H1 (cell line): ENCODE measurements at regions not wholly inside any gene's neighbourhood (a gene's known extent, or its start where the extent isn't known, plus 50 kb on each side); places are given as distances from the start of the nearest gene placed in this dataset.

ENCODE experiments used
- CTCF ChIA-PET: fragments of 300-600 bp; sonication (Branson Sonifier 250); formaldehyde crosslinking; loops from one replicate; lab custom pipeline; 2021; ENCODE audit not compliant: partially characterized antibody; lab: Charles Lee
- POLR2A ChIA-PET: fragments of 300-600 bp; sonication (Branson Sonifier 250); formaldehyde crosslinking; loops from one replicate; lab custom pipeline; 2021; ENCODE audit warnings: inconsistent platforms; ENCODE audit not compliant: partially characterized antibody; lab: Charles Lee
- DNase-seq, 2 experiments: peaks; one replicate each; pipeline versions ENCODE4 v3.0.0 to v3.0.0-alpha.2; 2010 to 2022; ENCODE audit warnings: low spot score in 2 of 2, low read depth in 1 of 2, mixed read lengths in 1 of 2
- FAIRE-seq: peaks from 2 replicates; lab custom pipeline; 2011; peaks lifted over from hg19 to GRCh38; lab: Jason Lieb, UNC
- H2AFZ ChIP-seq: 2 replicates; pipeline ENCODE4 v1.8.1; 2012; ENCODE audit warnings: low read length, inconsistent platforms
- H2AK5ac ChIP-seq: 2 replicates; pipeline ENCODE4 v1.6.1; 2013; ENCODE audit warnings: low read depth, low read length
- H2BK120ac ChIP-seq: replicated peaks from 2 replicates; pipeline ENCODE3; 2013; ENCODE audit warnings: low read depth, low read length, inconsistent platforms
- H2BK12ac ChIP-seq: 2 replicates; pipeline ENCODE4 v1.6.1; 2013; ENCODE audit warnings: low read depth, low read length
- H2BK15ac ChIP-seq: 2 replicates; pipeline ENCODE4 v1.6.1; 2013; ENCODE audit warnings: low read length
- H2BK20ac ChIP-seq: 2 replicates; pipeline ENCODE4 v1.6.1; 2013; ENCODE audit warnings: low read length
- H2BK5ac ChIP-seq: 2 replicates; pipeline ENCODE4 v1.6.1; 2013; ENCODE audit warnings: low read depth, low read length
- H3K14ac ChIP-seq: 2 replicates; pipeline ENCODE4 v1.6.1; 2013; ENCODE audit warnings: inconsistent platforms; ENCODE audit not compliant: insufficient read length
- H3K18ac ChIP-seq: 2 replicates; pipeline ENCODE4 v1.6.1; 2013; ENCODE audit warnings: low read length; ENCODE audit errors: extremely low read depth
- H3K23ac ChIP-seq: 2 replicates; pipeline ENCODE4 v1.6.1; 2013; ENCODE audit warnings: inconsistent platforms; ENCODE audit not compliant: insufficient read length
- H3K23me2 ChIP-seq: 2 replicates; pipeline ENCODE4 v1.6.1; 2013; ENCODE audit warnings: low read depth, low read length
- H3K27ac ChIP-seq: 2 replicates; pipeline ENCODE4 v1.6.1; 2011; ENCODE audit warnings: low read depth, low read length, inconsistent platforms
- H3K27me3 ChIP-seq, 4 experiments: replicated peaks in 1 of 4; 1 replicate in 1 of 4; 2 replicates in 3 of 4; pipeline versions ENCODE4 v1.6.1 to v1.8.1; 2011 to 2013; ENCODE audit warnings: low read length in 3 of 4, mild to moderate bottlenecking in 3 of 4, inconsistent platforms in 2 of 4, mixed read lengths in 2 of 4, moderate library complexity in 1 of 4; ENCODE audit not compliant: control insufficient read depth in 3 of 4, insufficient read depth in 3 of 4; ENCODE audit errors: extremely low read depth in 1 of 4
- H3K36me3 ChIP-seq, 4 experiments: 2 replicates each; pipeline versions ENCODE4 v1.6.1 to v1.8.1; 2011 to 2013; ENCODE audit warnings: mild to moderate bottlenecking in 4 of 4, low read length in 3 of 4, moderate library complexity in 2 of 4, control low read depth in 1 of 4, inconsistent platforms in 1 of 4; ENCODE audit not compliant: insufficient read depth in 4 of 4, control insufficient read depth in 2 of 4
- H3K4ac ChIP-seq: replicated peaks from 2 replicates; pipeline ENCODE3; 2013; ENCODE audit warnings: low read length, low read depth, mixed read lengths, inconsistent platforms; ENCODE audit not compliant: insufficient read length
- H3K4me1 ChIP-seq, 4 experiments: replicated peaks in 1 of 4; 1 replicate in 1 of 4; 2 replicates in 3 of 4; pipeline versions ENCODE4 v1.6.1 to v1.8.1; 2011 to 2013; ENCODE audit warnings: low read length in 3 of 4, inconsistent platforms in 2 of 4, mixed read lengths in 1 of 4; ENCODE audit not compliant: insufficient read depth in 4 of 4, control insufficient read depth in 3 of 4
- H3K4me2 ChIP-seq, 2 experiments: 2 replicates each; pipeline versions ENCODE4 v1.6.1 to v1.8.1; 2011 to 2013; ENCODE audit warnings: low read depth in 2 of 2, low read length in 2 of 2, control low read depth in 1 of 2, inconsistent platforms in 1 of 2, mild to moderate bottlenecking in 1 of 2; ENCODE audit not compliant: insufficient read depth in 1 of 2
- H3K4me3 ChIP-seq, 4 experiments: fragments of 200-600, 300-600 bp in 1 of 4; sonication (generic), shearing (Covaris generic), sonication (Bioruptor Twin) in 1 of 4; 2 replicates each; pipeline versions ENCODE4 v1.5.1 to v1.8.1; 2011 to 2016; ENCODE audit warnings: low read length in 4 of 4, low read depth in 3 of 4, control low read depth in 2 of 4, inconsistent platforms in 2 of 4, mild to moderate bottlenecking in 2 of 4, mixed read lengths in 1 of 4, moderate library complexity in 1 of 4; ENCODE audit not compliant: insufficient read depth in 2 of 4; ENCODE audit errors: extremely low read depth in 1 of 4
- H3K56ac ChIP-seq: replicated peaks from 2 replicates; pipeline ENCODE3; 2013; ENCODE audit warnings: low read depth, mild to moderate bottlenecking, mixed read lengths, low read length, inconsistent platforms; ENCODE audit not compliant: insufficient read length
- H3K79me1 ChIP-seq: 2 replicates; pipeline ENCODE4 v1.6.1; 2013; ENCODE audit warnings: low read depth, low read length, control low read depth
- H3K79me2 ChIP-seq, 2 experiments: 2 replicates each; pipeline versions ENCODE4 v1.6.1 to v1.8.1; 2012 to 2013; ENCODE audit warnings: low read length in 2 of 2, mild to moderate bottlenecking in 2 of 2, inconsistent platforms in 1 of 2; ENCODE audit not compliant: insufficient read depth in 2 of 2, control insufficient read depth in 1 of 2
- H3K9ac ChIP-seq, 4 experiments: replicated peaks in 1 of 4; 1 replicate in 1 of 4; 2 replicates in 3 of 4; pipeline versions ENCODE4 v1.6.1 to v1.8.1; 2011 to 2013; ENCODE audit warnings: low read depth in 3 of 4, low read length in 3 of 4, control low read depth in 2 of 4, mild to moderate bottlenecking in 2 of 4, moderate library complexity in 2 of 4, inconsistent platforms in 1 of 4; ENCODE audit errors: extremely low read depth in 1 of 4
- H3K9me3 ChIP-seq, 2 experiments: 2 replicates each; pipeline versions ENCODE4 v1.6.1 to v1.8.1; 2012 to 2013; ENCODE audit warnings: mild to moderate bottlenecking in 2 of 2, moderate library complexity in 2 of 2, control low read depth in 1 of 2, inconsistent platforms in 1 of 2, low read depth in 1 of 2, low read length in 1 of 2, mixed read lengths in 1 of 2; ENCODE audit not compliant: insufficient read depth in 2 of 2
- H4K20me1 ChIP-seq, 2 experiments: replicated peaks in 1 of 2; 2 replicates each; pipeline versions ENCODE3 to v1.8.1; 2011 to 2013; ENCODE audit warnings: inconsistent platforms in 2 of 2, low read length in 2 of 2, mild to moderate bottlenecking in 1 of 2; ENCODE audit not compliant: insufficient read depth in 2 of 2, control insufficient read depth in 1 of 2
- H4K5ac ChIP-seq: 2 replicates; pipeline ENCODE4 v1.6.1; 2013; ENCODE audit warnings: low read length, low read depth, mixed read lengths, inconsistent platforms; ENCODE audit not compliant: insufficient read length
- H4K8ac ChIP-seq: 2 replicates; pipeline ENCODE4 v1.8.0; 2013; ENCODE audit warnings: mild to moderate bottlenecking, moderate library complexity, low read length, inconsistent platforms; ENCODE audit not compliant: insufficient read depth; ENCODE audit errors: extremely low read depth
- H4K91ac ChIP-seq: replicated peaks from 2 replicates; pipeline ENCODE3; 2013; ENCODE audit warnings: low read length, mixed read lengths, inconsistent platforms; ENCODE audit not compliant: insufficient read length
- BRCA1 ChIP-seq: IDR thresholded peaks from 2 replicates; pipeline ENCODE4 v1.6.1; 2012; ENCODE audit warnings: low read depth, low read length, improper control_type of control experiment
- CTCF ChIP-seq, 3 experiments: IDR thresholded peaks; 1 replicate in 2 of 3; 2 replicates in 1 of 3; pipeline versions ENCODE4 v1.5.1 to v1.6.1; 2011; ENCODE audit warnings: low read length in 3 of 3, mild to moderate bottlenecking in 3 of 3, inconsistent platforms in 2 of 3, low read depth in 1 of 3, moderate library complexity in 1 of 3; ENCODE audit not compliant: insufficient read depth in 1 of 3; ENCODE audit errors: control extremely low read depth in 1 of 3
- E2F6 ChIP-seq: IDR thresholded peaks from 2 replicates; pipeline ENCODE4 v1.6.1; 2012; ENCODE audit warnings: inconsistent platforms
- EZH2 ChIP-seq: fragments of 200-600 bp; sonication (generic); IDR thresholded peaks from 2 replicates; pipeline ENCODE4 v1.7.1; 2012; ENCODE audit warnings: low read depth, mild to moderate bottlenecking, moderate library complexity, low read length, inconsistent platforms; ENCODE audit not compliant: severe bottlenecking
- GTF2F1 ChIP-seq: IDR thresholded peaks from 2 replicates; pipeline ENCODE4 v1.6.1; 2012; ENCODE audit warnings: low read depth, low read length, improper control_type of control experiment, borderline replicate concordance
- PHF8 ChIP-seq: fragments of 200-600 bp; sonication (generic); conservative IDR thresholded peaks from 2 replicates; pipeline ENCODE4 v1.7.1; 2012; ENCODE audit warnings: low read depth, mild to moderate bottlenecking, inconsistent platforms, low read length, moderate library complexity
- SIN3A ChIP-seq, 2 experiments: IDR thresholded peaks in 1 of 2; conservative IDR thresholded peaks in 1 of 2; 2 replicates each; pipeline ENCODE4 v1.6.1; 2011 to 2012; ENCODE audit warnings: low read length in 2 of 2, improper control_type of control experiment in 1 of 2, low read depth in 1 of 2, mild to moderate bottlenecking in 1 of 2
- WGBS, 2 experiments: shearing (Covaris generic) in 1 of 2; methylation state at CpG; one replicate each; pipeline versions ENCODE4 v1.1.6 to v1.1.7; 2013 to 2015; ENCODE audit warnings: low lambda C conversion rate in 2 of 2, mixed read lengths in 2 of 2, inconsistent platforms in 1 of 2, low coverage in 1 of 2, missing lambda C conversion rate in 1 of 2; ENCODE audit not compliant: insufficient replicate concordance in 2 of 2, insufficient coverage in 1 of 2, insufficient read length in 1 of 2; ENCODE audit errors: extremely low coverage in 1 of 2, missing lambda C conversion rate in 1 of 2; 5-methylcytosine and 5-hydroxymethylcytosine counted together

- Histone ChIP-seq H3K18ac (no peak overlapping the region), H3K27ac (no peak overlapping the region), H3K23me2 (no peaks in the 10 kb centered on the region), H4K5ac (no peak overlapping the region), H2AK5ac (no peak overlapping the region), H2BK5ac (no peak overlapping the region), H3K9ac (no peak overlapping the region), H2BK12ac (no peak overlapping the region), H3K79me2 (no peaks in the 10 kb centered on the region), H4K20me1 (no peaks in the 10 kb centered on the region), H2BK20ac (no peak overlapping the region), H3K4ac (no peak overlapping the region), H3K56ac (no peak overlapping the region), H4K91ac (no peak overlapping the region), H2BK120ac (no peak overlapping the region), H3K4me3 (no peak overlapping the region), H3K79me1 (no peaks in the 10 kb centered on the region), H3K36me3 (no peaks in the 10 kb centered on the region), H3K4me2 (no peak overlapping the region), H3K9me3 (no peaks in the 10 kb centered on the region), H3K14ac (no peak overlapping the region), H3K4me1 (no peaks in the 10 kb centered on the region), H4K8ac (no peak overlapping the region), H3K23ac (no peak overlapping the region), H2AFZ (no peak overlapping the region; the same call in 1 of the 2 replicates), H2BK15ac (no peak overlapping the region; the same call in 1 of the 2 replicates), H3K27me3 (no peaks in the 10 kb centered on the region)
- ChIA-PET CTCF (no interaction called here), POLR2A (no interaction called here)
- FAIRE-seq (no peak), DNase-seq (no peak)
- TF ChIP-seq PHF8, result no peak
- TF ChIP-seq EZH2, result no peak
- TF ChIP-seq E2F6, result no peak
- no peak for TF ChIP-seq GTF2F1
- TF ChIP-seq BRCA1, result no peak
- TF ChIP-seq CTCF (IDR thresholded peaks at IDR 0.05; ENCODE audit: control extremely low read depth in 1 of 3, insufficient read depth in 1 of 3, low read depth in 1 of 3, low read length in 3 of 3), result no peak
- TF ChIP-seq SIN3A (conservative IDR thresholded peaks at IDR 0.05 in 1 of 2, IDR thresholded peaks at IDR 0.05 in 1 of 2; ENCODE audit: low read depth in 1 of 2, low read length in 2 of 2), result no peak
- WGBS, 2 experiments, result 82% methylated on average over 10 of the region's 10 CpGs; no CpG with 5 or more reads in 1 of the 2 experiments
Observed at GRCh38 chr14:101446387-101446969, 114.8 kb upstream of the DIO3 start.
